ENCODE measurements at regions not wholly inside any gene's neighbourhood (a gene's known extent, or its start where the extent isn't known, plus 50 kb on each side); places are given as distances from the start of the nearest gene placed in this dataset.

DNA sequence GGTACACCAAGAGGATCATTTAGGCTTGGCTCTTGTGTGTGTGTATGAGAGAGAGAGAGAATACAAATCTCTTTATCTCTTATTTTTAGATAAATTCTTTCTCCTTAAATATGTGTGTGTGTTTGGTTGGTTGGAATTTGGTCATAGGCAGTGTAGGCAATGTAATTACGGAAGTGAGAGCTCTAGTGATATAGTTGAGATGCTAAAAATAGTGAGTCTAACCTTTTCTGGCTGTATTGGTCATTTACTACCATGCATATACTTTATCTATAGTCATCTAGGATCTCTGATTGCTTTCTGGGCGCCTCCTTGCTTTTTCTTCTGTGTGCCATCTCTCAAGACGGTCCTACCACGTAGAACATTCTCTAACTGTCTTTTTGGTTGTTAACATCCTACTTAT is 250.2 kb downstream of the NUF2 start:
- TF ChIP-seq POLR2A (IDR thresholded peaks at IDR 0.05; ENCODE audit: low read depth), result no peak
- no peak for TF ChIP-seq POLR2AphosphoS5 (IDR thresholded peaks at IDR 0.05)
- no peak for TF ChIP-seq CTCF (IDR thresholded peaks at IDR 0.05)
- TF ChIP-seq EP300 (IDR thresholded peaks at IDR 0.05), result no peak
